NCI-H226 (cell line): ENCODE measurements at regions not wholly inside any gene's neighbourhood (a gene's known extent, or its start where the extent isn't known, plus 50 kb on each side); places are given as distances from the start of the nearest gene placed in this dataset.
A peak's percentile ranks its signal among the peaks of the same experiment; 100 is the strongest.
"Not testable (repeated sequence)": the region's sequence is repeated elsewhere in the genome, so short reads cannot be mapped to it uniquely, and the experiment has no call there.

Experiments
- DNase-seq: peaks from one replicate; pipeline ENCODE4 v3.0.0-alpha.2; 2015

DNA sequence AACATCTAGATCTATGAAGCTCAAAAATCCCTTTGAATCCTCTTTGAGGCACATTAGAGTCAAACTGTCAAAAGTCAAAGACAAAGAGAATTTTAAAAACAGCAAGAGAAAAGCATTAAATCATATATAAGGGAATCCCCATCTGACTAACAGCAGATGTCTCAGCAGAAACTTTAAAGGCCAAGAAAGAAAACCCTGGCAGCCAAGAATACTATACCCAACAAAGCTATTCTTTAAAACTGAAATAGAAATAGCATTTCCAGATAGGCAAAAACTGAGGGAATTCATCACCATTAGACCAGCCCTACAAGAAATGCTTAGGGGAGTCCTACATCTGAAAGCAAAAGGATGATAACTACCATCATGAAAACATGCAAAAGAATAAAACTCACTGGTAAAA lies 211.2 kb upstream of the PDZRN3 start:
- no peak for DNase-seq

DNA sequence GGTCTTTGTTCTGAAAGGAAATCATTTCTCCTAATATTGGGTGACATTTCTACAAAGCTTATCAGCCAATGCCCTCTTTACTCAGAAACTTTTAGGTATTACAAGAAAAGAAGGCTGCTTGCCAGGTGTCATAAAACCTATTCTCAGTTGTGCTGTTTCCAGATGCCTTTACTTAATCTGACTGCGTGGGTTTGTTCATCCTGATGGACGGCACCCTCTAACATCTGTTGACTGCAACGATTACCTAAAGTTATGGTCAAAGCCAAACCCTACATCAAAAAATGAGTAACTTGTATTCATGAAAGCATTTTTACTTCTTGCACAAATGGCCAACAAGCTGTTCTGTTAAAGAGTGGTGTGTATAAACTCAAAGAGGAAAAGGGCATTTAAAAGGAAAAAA lies 207.7 kb upstream of the PDZRN3 start:
- DNase-seq: no peak

DNA sequence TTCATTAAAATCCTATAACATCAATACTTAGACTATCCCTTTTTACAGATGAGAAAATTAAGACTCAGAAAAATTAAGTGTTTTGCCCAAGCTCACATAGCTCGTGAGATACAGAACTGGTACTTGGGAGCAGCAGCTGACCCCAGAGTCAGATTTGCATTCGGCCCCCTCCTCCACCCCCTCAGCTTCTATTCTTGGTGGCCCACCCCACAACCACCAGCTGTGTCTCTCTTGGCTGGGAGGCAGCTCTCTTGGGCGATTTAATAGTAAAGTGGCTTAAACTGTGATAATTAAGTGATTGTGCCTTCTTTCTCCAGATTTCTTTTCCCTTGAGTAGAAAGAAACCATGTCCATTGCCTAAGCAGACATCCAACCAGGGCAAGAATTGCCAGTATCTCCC lies 203.6 kb upstream of the PDZRN3 start:
- DNase-seq: no peak

DNA sequence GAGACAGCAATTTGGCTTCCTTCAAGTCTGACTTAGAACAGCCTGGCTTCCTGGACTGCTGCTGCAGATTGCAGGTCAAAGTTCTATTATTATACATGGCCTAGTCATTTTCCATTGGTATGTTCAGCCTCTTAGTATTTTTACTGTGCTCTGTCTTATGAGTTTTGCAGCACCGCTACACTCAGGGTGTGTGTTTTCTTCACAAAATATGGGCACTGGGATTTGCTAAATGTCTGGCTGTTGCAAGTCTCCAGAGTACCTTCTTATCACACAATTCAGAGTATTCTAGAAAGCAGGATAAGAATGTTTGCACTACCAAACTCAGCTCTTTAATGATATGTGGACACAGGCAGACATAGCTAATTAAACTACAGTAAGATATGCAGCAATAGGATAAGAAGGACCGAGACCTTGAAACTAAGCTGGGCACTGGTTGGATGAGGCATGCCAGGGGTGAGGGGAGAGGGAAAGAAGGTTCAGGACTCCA lies 203.0 kb upstream of the PDZRN3 start:
- DNase-seq: no peak

DNA sequence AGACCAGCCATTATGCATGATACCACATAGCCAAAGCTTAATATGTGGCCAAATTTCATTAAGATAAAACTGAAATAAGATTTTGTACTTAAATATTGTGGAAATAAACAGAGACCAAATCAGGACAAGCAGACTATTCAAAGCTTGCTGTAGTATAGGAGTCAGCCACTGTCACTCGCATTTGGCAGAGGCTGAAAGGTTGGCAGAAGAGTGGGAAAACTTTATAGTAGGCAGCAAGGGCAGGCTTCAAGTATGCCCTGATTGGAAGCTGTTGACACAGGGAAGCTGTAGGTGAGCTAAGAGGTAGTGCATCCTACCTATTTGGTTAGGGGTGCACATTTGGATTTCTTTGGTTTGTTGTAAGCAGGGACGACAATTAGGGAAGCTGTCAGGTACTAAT lies 202.5 kb upstream of the PDZRN3 start:
- DNase-seq: no peak

DNA sequence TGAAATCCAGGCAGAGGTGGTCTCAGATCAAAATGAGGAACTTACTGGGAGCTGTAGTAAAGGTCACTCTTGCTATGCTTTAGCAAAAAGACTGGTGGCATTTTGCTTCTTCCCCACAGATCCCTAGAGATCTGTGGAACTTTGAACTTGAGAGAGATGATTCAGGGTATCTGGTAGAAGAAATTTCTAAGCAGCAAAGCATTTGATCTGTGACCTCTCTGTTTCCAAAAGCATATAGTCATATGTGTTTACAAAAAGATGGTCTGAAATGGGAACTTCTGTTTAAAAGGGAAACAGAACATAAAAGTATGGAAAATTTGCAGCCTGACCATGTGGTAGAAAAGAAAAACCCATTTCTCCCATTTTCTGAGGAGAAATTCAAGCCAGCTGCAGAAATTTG lies 196.2 kb upstream of the PDZRN3 start:
- DNase-seq: not testable (repeated sequence)

DNA sequence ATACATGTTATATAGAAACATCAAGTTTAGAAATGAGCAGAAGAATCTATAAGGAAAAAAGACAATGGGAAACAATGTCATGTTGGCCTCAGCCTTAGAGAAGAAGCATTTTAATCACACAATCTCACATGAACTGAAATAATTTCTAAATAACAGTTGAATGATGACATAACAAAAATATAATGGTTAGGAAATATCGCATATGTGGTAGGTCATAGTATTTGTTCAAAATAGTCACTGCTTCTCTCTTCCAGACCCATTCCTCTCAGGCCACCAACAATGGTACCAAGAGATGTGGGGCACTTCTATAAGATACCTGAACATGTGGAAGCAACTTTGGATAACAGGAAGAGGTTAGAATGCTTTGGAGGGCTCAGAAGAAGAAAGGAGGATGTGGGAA lies 195.7 kb upstream of the PDZRN3 start:
- DNase-seq: no peak

DNA sequence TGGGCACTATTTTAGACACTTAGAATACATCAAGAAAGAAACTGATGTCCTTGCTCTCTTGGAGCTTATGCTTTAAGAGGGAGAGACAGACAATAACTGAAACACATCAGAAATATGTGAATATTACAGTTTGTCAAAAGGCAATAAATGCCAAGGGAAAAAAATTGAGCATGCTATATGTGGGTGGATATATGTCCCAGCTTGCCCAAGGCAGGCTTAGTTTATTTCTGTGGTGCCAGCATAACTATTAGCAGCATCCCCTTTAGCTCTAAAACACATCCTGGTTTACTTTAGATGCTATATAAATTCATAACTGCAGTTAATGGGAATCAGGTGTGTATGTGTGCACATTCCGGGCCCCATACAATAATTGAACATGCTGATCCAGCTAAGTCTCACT lies 191.2 kb upstream of the PDZRN3 start:
- no peak for DNase-seq

DNA sequence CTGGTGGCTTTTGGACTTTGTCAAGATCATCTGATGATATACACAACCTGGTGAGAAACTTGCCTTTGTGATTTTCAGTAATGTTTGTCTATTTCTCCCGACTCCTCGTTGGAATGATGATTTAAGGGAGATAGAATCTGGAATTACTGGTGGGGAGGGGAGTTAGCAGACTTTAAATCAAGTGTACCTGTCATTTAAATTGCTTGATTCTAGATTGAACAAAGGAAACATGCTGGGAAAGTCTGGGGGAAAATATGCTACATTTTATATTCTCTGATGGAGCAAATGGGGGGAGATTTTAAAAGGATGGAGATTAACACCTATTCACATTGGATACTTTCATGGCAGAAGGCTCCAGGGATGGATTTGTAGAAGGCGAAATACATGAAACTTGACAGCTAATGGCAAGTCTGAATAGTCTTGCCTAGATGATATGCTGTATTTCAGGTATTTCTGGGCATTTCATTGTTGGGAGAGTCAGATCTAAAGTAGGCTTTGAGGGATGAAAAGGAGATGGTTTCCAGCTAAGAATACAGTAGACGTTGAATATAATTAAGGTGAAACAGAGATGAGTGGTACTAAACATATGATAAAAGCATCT lies 189.1 kb upstream of the PDZRN3 start:
- no peak for DNase-seq

DNA sequence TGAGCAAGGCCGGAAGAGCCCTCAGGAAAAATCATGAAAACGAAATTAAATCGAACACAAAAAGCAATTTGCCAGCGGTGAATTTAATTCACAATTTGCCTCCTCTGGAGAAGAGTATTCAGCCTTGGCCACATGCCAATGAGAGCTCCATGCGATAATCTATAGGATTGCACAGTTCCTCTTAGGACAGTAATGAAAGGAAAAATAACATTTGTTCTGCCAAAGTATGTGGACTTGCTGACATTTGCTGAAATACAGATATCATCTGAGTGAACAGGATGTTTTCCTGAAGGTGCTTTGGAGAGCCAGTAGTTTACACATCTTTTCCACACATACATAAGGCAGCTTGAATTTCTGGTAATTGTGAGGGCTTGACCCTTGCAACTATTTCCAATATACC lies 188.6 kb upstream of the PDZRN3 start:
- DNase-seq: no peak

DNA sequence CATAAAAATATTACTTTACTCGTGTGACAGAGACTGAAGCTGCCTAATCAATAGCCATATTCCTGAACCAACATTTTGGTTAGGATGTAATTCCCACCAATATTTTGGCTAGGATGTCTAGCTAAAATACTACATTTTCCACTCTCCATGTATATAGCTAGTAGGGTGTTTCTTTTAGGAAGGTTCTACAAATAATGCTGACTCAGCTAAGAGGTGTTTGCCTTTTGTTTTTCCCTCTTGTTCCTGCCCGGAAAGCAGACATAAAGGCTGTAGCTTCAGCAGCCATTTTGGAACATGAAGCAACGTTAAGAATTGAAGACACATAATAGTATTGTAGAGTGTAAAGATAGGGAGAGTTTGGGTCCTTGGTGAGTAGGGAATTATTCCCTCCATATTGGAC lies 187.3 kb upstream of the PDZRN3 start:
- no peak for DNase-seq

DNA sequence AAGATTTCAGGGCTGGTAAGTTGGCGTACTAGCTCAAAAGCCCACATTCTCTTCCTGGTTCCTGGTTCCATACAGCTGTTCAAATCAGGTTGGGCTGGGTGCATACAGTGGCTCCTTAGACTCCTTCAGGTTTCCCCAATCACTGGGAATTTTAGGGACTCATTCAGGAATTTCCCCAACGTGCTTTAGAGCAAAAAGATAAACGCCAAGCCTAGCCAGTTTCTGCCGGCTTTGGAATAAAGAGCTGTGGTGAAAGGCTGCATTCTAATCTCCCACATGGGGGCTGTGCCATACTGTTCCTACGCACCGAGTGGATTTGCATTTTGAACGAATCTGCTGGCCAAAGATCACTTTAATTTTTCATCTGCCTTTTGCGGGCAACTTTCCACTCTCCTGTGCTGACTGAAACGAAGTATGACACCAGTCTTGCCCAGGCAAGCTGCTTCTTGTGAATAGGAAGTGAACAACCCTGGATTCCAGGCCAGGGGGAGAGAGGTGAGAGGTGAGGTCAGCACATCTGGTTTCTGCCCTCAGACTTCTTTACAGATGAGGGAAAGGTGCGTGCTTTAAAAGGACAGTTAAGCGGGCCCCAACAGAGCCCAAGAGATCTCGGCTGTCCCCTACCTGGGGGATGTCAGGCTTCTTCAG lies 184.2 kb upstream of the PDZRN3 start:
- no peak for DNase-seq

DNA sequence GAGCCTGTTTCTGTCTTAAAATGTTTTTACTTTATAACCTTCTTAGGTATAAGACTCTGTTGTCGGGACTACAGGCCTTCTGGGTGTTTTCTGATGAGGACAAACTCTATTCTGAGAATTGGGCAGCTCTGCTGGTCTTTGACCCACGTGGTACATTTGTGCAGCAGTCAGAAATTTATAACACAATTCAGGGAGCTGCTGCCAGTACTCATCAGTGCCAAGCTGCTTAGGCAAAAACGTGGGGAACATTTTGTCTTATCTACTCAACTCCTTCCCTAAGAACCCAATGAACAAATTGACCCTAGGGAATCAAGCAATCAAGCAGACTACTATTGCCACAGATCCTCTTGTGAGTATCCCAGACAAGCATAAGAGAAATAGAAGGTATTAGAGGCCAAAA lies 180.7 kb upstream of the PDZRN3 start:
- DNase-seq: no peak

DNA sequence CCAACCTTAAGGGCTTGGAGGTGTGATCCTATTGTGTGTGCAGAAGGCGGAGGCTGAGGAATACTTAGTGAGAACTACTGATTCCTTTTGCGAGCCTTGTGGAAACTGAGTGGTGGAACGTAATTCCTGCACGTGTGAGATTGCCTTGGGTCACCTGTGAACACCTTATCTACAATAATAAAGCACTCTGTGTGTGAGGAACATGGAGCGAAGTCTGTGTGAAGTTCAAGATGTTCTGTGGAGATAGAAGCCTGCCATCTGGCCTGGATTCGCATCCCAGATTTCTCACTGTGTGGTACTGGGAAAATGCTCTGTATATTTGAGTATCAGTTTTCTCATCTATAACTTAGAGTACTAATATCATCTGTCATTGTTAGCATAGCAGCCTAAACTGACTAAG lies 179.5 kb upstream of the PDZRN3 start:
- DNase-seq: no peak

DNA sequence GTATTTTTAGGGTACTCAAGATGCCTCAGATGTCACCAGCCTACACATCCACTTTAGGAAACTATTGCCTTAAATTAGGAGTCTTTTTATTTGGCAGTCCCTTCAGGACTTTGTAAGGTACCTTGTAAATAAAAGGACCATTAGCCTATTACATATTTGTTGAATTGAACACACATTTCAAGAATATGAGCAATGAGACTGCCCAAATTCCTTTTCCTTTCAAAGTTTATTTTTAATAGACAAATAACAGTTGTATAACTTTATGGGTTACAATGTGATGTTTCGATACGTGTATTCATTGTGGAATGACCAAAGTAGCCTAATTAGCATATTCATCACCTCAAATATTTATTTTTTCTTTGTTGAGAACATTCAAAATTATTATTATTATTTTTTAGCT lies 176.7 kb upstream of the PDZRN3 start:
- no peak for DNase-seq

DNA sequence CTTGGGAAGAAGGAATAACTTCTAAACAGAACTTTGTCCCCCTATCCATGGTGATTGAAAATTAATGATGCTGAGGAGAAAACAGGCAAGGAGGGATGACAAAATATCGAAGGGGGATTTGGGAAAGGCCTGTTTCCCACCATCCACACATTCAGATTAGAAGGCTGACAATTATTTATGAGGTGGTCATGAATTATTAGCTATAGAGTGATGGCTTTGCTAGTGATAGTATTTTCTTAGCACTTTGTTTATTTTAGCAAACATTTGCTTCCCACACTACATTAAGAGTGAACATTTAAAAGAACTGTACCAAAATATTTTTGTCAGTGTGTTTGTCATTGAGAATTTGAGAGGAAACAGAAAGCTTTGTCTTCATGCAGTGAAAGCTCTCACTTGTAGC lies 172.6 kb upstream of the PDZRN3 start:
- no peak for DNase-seq

DNA sequence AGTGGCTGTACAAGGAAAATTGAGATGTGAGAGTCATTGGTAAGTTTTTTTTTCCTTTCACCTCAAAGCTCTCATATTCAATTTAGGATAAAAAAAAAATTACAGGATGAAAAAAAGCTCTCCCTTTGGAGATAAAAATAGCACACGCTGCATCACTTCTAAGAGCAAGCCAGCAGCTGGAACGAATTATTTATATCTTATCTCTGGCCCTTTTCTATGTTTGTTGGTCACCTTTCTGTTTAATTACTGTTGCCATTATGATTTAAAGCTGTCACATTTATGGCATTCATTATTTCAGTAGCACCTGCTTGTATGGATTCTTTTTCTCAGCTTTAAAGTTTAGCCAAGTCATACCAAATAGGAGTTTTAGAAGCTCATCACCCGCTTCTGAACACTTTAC lies 171.6 kb upstream of the PDZRN3 start:
- DNase-seq: no peak

DNA sequence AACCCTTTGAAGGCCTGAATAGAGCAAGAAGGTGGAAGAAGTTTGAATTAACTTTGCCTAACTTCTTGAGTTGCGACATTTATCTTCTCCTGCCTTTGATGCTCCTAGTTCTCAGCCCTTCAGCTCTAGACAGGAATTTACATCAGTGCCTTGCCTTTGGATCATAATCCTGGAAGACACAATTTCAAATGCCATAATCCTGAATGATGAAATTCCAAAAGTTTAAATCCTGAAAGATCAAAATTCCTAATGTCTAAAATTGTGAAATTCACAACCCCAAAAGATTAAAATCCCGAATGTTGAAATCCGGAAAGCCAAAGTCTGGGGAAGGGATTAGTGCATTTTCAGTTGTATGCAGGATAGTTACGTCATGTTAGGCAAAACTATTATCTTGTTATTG lies 166.6 kb upstream of the PDZRN3 start:
- no peak for DNase-seq

DNA sequence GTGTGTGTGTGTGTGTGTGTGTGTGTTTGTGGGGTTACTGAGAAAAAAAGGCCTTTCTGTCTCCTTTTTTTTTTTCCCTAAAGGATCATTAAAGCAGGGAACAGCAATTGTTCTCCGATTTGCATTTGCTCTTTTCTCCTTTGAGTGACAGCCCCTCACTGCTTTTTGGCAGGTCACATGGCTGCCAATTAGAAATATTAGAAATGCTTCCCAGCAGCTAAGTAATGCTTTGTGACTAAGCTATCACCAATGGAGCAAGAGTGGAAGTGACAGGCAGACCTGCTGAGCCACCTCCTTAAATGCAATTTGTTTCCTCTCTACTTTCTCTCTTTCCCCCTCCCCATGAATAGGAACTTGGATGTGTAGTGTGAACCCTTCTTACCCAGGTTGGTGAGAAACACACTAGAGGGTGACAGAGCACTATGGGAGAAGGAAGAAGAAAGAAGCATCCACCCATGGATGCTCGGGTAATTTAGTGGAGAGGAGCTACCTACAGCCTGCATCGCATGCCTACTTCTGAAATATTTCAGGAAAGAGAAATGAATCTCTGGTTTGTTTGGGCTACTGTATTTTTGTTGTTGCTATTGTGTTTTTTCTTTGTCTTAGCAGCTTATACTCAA lies 165.2 kb upstream of the PDZRN3 start:
- DNase-seq: no peak

DNA sequence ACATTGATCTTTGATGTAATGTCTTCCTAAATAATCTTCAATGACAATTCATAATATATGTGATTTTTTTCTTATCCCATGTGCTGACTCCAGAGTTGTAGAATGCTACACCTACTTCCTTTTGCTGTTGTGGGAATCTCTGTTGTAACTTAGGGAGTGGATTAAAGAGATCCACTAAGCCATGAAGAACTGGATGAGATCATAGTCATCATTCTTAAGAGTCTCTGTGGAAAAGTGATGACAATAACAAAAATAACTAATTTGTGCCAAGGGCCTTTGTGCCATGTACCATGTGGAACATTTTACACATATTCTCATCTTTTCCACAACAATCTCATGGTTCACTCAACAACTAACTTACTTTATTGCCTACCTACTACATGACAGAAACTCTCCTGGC lies 162.9 kb upstream of the PDZRN3 start:
- DNase-seq: no peak

DNA sequence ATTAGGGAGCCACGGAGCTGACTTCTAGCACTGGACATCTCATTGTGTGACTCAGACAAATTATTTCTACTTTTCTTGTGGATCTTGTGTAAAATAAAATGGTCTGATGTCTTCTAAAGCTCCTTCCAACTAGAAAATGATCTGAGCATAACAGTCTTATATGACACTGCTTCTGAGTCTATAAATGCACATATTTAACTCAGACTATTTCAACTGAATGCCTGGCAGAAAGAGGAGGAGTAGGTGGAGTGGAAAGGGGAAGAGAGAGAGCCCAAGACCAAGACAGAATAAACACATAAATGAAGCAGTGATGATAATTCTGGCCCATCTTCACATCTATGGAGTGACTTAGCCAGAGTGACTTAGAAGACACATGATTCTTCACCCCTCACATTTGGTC lies 162.3 kb upstream of the PDZRN3 start:
- DNase-seq: no peak

DNA sequence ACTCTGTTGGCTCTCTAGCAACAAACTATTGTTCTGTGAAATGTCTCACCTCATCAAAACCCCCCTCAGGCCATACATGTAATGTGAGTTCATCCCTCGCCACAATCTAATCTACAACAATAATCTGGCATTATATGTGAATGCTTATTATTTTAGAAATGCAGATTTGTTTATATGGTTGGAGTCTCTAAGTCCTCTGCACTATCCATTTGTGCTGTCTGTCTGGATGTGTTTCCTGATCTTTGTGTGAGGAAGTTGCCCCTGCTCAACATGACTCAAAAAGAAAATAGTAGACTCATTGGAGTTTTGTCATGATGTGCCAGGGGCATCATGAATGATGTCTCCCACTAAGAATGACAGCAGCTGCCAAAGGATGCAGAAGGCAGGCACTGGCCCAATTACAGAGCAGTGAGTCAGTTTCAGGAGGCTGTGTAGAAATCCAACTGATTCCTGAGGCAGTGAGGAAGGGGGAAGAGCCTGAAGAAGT lies 161.6 kb upstream of the PDZRN3 start:
- DNase-seq: peak; percentile 17

DNA sequence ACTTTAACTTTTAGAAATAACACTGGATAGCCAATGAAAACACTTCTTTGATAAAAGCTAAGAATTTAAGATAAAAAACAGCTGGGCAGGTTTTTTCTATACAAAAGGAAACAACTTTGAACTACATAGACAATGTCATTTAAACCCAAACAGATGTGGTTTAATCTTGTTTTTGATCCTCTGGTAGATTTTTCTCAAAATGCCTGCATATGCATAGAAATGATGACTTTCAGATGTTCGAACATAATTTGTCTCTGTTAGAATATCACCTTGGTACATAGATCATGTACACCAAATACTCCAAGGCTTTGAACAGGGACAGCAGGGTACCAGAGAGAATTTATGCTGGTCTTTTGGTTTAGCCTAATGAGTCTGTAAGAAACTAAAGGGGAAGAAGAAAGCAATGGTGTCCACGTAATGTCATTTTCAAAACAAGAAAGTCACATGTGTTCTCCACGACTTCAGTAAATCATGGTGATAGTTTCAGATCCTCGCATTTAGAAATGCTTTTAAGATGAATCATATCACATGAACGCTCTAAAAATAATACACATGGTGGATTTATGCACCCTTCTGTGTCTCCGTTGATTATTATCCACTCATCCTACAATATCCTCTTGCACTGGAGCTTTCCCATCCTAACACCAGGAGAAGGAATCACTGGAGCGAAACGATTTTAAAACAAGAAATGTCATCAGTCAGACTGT lies 160.1 kb upstream of the PDZRN3 start:
- no peak for DNase-seq

DNA sequence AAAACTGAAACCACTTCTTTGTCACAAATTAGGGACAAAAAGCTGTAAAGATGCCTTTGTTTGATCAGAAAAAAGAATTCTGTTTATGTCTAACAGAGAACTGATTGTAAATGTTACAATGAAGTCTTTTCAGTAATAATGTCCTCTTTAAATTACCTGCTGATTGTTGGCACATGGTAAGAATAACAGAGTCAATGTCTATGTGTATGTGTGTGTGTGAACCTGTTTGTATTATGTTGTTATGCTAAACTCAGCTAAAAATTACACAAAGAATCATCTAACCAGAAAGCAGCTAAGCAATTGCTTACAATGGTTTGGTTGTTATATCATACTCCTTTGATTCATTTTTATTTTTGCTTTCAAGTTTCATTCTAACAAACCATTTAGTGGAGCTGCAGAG lies 159.1 kb upstream of the PDZRN3 start:
- DNase-seq: no peak
